ENCODE measurements at regions not wholly inside any gene's neighbourhood (a gene's known extent, or its start where the extent isn't known, plus 50 kb on each side); places are given as distances from the start of the nearest gene placed in this dataset.
"Not testable (repeated sequence)": the region's sequence is repeated elsewhere in the genome, so short reads cannot be mapped to it uniquely, and the experiment has no call there.

GRCh38 chr3:64783200-64783599 lies 95.4 kb upstream of the ADAMTS9 start:
- ATAC-seq (ENCODE audit: low read depth) (no peak), DNase-seq (no peak)
- Mint-ChIP-seq H3K4me1 (no peaks in the 10 kb centered on the region), H3K27me3 (no peaks in the 10 kb centered on the region), H3K27ac (no peak overlapping the region), H3K9me3 (peaks cover 8% of the 10 kb centered on the region), H3K36me3 (ENCODE audit: low read depth) (no peaks in the 10 kb centered on the region), H3K4me3 (no peak overlapping the region)
- ChIA-PET CTCF (no interaction called here), POLR2A (no interaction called here)
- intact Hi-C loops (cut with micrococcal nuclease), result no loop called here
- TF ChIP-seq CTCF (IDR thresholded peaks at IDR 0.05), result no peak

- POLR2A ChIA-PET; H3K4me3 Mint-ChIP-seq; H3K36me3 Mint-ChIP-seq (ENCODE audit: low read depth); DNase-seq; H3K4me1 Mint-ChIP-seq; CTCF ChIA-PET; H3K27ac Mint-ChIP-seq; H3K27me3 Mint-ChIP-seq; ATAC-seq (ENCODE audit: low read depth); intact Hi-C loops (cut with micrococcal nuclease): not testable (repeated sequence)
- peaks cover 11% of the 10 kb centered on the region for H3K9me3 Mint-ChIP-seq
Observed at GRCh38 chr3:64780923-64781322, 93.1 kb upstream of the ADAMTS9 start.

GRCh38 chr3:64773137-64773536 lies 85.3 kb upstream of the ADAMTS9 start:
- no peak overlapping the region for H3K27ac Mint-ChIP-seq
- ATAC-seq (ENCODE audit: low read depth), result no peak
- no peak for TF ChIP-seq CTCF (IDR thresholded peaks at IDR 0.05)
- intact Hi-C loops (cut with micrococcal nuclease), result no loop called here
- ChIA-PET POLR2A (no interaction called here), CTCF (no interaction called here)
- H3K4me1 Mint-ChIP-seq, result no peaks in the 10 kb centered on the region
- H3K4me3 Mint-ChIP-seq, result no peak overlapping the region
- peaks cover 3% of the 10 kb centered on the region for H3K9me3 Mint-ChIP-seq
- no peaks in the 10 kb centered on the region for H3K27me3 Mint-ChIP-seq
- H3K36me3 Mint-ChIP-seq (ENCODE audit: low read depth), result no peaks in the 10 kb centered on the region
- no peak for DNase-seq

GRCh38 chr3:64766440-64766839 lies 78.6 kb upstream of the ADAMTS9 start:
- intact Hi-C loops (cut with micrococcal nuclease), result no loop called here
- ATAC-seq (ENCODE audit: low read depth) (no peak), DNase-seq (no peak)
- POLR2A ChIA-PET, result no interaction called here
- H3K27ac Mint-ChIP-seq, result no peak overlapping the region
- no peak overlapping the region for H3K4me3 Mint-ChIP-seq
- H3K27me3 Mint-ChIP-seq, result no peaks in the 10 kb centered on the region
- CTCF ChIA-PET, result no interaction called here
- no peaks in the 10 kb centered on the region for H3K36me3 Mint-ChIP-seq (ENCODE audit: low read depth)
- no peak for TF ChIP-seq CTCF (IDR thresholded peaks at IDR 0.05)
- no peaks in the 10 kb centered on the region for H3K9me3 Mint-ChIP-seq
- H3K4me1 Mint-ChIP-seq, result no peaks in the 10 kb centered on the region

- ATAC-seq (ENCODE audit: low read depth) (no peak), DNase-seq (no peak)
- H3K27ac Mint-ChIP-seq, result no peak overlapping the region
- no peaks in the 10 kb centered on the region for H3K36me3 Mint-ChIP-seq (ENCODE audit: low read depth)
- ChIA-PET CTCF (no interaction called here), POLR2A (no interaction called here)
- H3K4me1 Mint-ChIP-seq, result no peaks in the 10 kb centered on the region
- intact Hi-C loops (cut with micrococcal nuclease), result no loop called here
- TF ChIP-seq CTCF (IDR thresholded peaks at IDR 0.05), result no peak
- no peaks in the 10 kb centered on the region for H3K9me3 Mint-ChIP-seq
- H3K27me3 Mint-ChIP-seq, result no peaks in the 10 kb centered on the region
- H3K4me3 Mint-ChIP-seq, result no peak overlapping the region
Observed at GRCh38 chr3:64765947-64766346, 78.1 kb upstream of the ADAMTS9 start.

GRCh38 chr3:64764386-64764929 lies 76.7 kb upstream of the ADAMTS9 start:
- H3K36me3 Mint-ChIP-seq (ENCODE audit: low read depth), result no peaks in the 10 kb centered on the region
- DNase-seq, result no peak
- no peaks in the 10 kb centered on the region for H3K4me1 Mint-ChIP-seq
- TF ChIP-seq CTCF (IDR thresholded peaks at IDR 0.05), result no peak
- ATAC-seq (ENCODE audit: low read depth), result no peak
- H3K27me3 Mint-ChIP-seq, result no peaks in the 10 kb centered on the region
- no peaks in the 10 kb centered on the region for H3K9me3 Mint-ChIP-seq
- no peak overlapping the region for H3K27ac Mint-ChIP-seq
- CTCF ChIA-PET, result no interaction called here
- no peak overlapping the region for H3K4me3 Mint-ChIP-seq
- intact Hi-C loops (cut with micrococcal nuclease), result no loop called here
- POLR2A ChIA-PET, result no interaction called here
